ENCODE measurements at regions not wholly inside any gene's neighbourhood (a gene's known extent, or its start where the extent isn't known, plus 50 kb on each side); places are given as distances from the start of the nearest gene placed in this dataset.

DNA sequence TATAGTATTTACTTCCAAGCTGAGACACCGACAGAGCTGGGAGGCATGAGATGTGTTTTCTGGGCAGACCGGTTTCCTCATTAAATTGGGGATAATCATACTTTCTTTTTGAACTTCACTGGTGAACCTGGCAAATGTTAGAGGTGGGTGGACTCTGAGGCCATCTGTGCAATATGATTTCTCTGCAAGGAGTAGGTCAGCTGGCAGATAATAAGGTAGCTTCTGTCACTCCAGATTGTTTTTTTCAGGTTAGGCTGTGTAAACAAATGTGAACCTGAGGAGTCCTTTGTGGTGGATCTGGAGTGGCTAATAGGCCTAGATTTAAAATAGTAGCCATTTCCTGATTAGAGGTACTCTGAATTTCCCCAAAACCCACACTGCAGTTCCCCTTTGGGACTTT, 75.4 kb upstream of the S1PR3 start:
- TF ChIP-seq, protein P1, sequence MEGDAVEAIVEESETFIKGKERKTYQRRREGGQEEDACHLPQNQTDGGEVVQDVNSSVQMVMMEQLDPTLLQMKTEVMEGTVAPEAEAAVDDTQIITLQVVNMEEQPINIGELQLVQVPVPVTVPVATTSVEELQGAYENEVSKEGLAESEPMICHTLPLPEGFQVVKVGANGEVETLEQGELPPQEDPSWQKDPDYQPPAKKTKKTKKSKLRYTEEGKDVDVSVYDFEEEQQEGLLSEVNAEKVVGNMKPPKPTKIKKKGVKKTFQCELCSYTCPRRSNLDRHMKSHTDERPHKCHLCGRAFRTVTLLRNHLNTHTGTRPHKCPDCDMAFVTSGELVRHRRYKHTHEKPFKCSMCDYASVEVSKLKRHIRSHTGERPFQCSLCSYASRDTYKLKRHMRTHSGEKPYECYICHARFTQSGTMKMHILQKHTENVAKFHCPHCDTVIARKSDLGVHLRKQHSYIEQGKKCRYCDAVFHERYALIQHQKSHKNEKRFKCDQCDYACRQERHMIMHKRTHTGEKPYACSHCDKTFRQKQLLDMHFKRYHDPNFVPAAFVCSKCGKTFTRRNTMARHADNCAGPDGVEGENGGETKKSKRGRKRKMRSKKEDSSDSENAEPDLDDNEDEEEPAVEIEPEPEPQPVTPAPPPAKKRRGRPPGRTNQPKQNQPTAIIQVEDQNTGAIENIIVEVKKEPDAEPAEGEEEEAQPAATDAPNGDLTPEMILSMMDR (IDR thresholded peaks at IDR 0.05; ENCODE audit: insufficient read depth, low read depth, low read length): no peak
- TF ChIP-seq EZH2 (IDR thresholded peaks at IDR 0.05; ENCODE audit: insufficient read depth, low read length): no peak

All from astrocyte (in vitro differentiated cells and primary cell).